SK-N-SH (cell line): ENCODE measurements at regions not wholly inside any gene's neighbourhood (a gene's known extent, or its start where the extent isn't known, plus 50 kb on each side); places are given as distances from the start of the nearest gene placed in this dataset.

Source experiments
- CTCF ChIA-PET: fragments of 300-600, 350-600 bp; formaldehyde crosslinking; extraction: SDS; loops from one replicate; lab custom pipeline; 2021; lab: Yijun Ruan, JAX
- POLR2A ChIA-PET: fragments of 350-600 bp; sonication (Branson Sonifier 250); formaldehyde crosslinking; extraction: SDS; loops from one replicate; lab custom pipeline; 2020; ENCODE audit warnings: antibody characterized with exemption, inconsistent platforms; lab: Yijun Ruan, JAX
- DNase-seq: peaks from one replicate; pipeline ENCODE4 v3.0.0; 2012
- H2AFZ ChIP-seq: fragments of 200-600 bp; sonication (generic); 2 replicates; pipeline ENCODE4 v1.8.1; 2016; ENCODE audit warnings: antibody characterized with exemption, mild to moderate bottlenecking, low read depth
- H3F3A ChIP-seq: fragments of 200-600 bp; sonication (generic); replicated peaks from 2 replicates; pipeline ENCODE3; 2016; ENCODE audit warnings: antibody characterized with exemption, mild to moderate bottlenecking; ENCODE audit not compliant: insufficient read depth
- H3K27ac ChIP-seq, 2 experiments: fragments of 200-500 bp in 1 of 2; fragments of 200-600 bp in 1 of 2; sonication (Bioruptor generic) in 1 of 2; sonication (generic), shearing (Covaris generic) in 1 of 2; 2 replicates each; pipeline versions ENCODE4 v1.5.1 to v1.6.1; 2014 to 2016; ENCODE audit warnings: low read depth in 2 of 2, inconsistent platforms in 1 of 2, low read length in 1 of 2, mild to moderate bottlenecking in 1 of 2, mixed read lengths in 1 of 2
- H3K27me3 ChIP-seq: fragments of 200-600 bp; sonication (generic), shearing (Covaris generic); 2 replicates; pipeline ENCODE4 v1.6.1; 2016; ENCODE audit warnings: mixed run types; ENCODE audit not compliant: insufficient read depth
- H3K36me3 ChIP-seq, 2 experiments: fragments of 200-500 bp in 1 of 2; fragments of 200-600 bp in 1 of 2; sonication (Bioruptor generic) in 1 of 2; sonication (generic) in 1 of 2; replicated peaks in 1 of 2; 2 replicates each; pipeline versions ENCODE3 to v1.5.1; 2014 to 2016; ENCODE audit warnings: low read length in 1 of 2, mild to moderate bottlenecking in 1 of 2; ENCODE audit not compliant: insufficient read depth in 2 of 2, control insufficient read depth in 1 of 2
- H3K4me1 ChIP-seq, 2 experiments: fragments of 200-500 bp in 1 of 2; fragments of 200-600 bp in 1 of 2; sonication (Bioruptor generic) in 1 of 2; sonication (generic), shearing (Covaris generic) in 1 of 2; 2 replicates each; pipeline versions ENCODE4 v1.5.1 to v1.6.1; 2014 to 2016; ENCODE audit warnings: low read depth in 1 of 2, low read length in 1 of 2, mixed run types in 1 of 2; ENCODE audit not compliant: insufficient read depth in 2 of 2, control insufficient read depth in 1 of 2
- H3K4me2 ChIP-seq: fragments of 200-600 bp; sonication (generic), shearing (Covaris generic); 2 replicates; pipeline ENCODE4 v1.6.1; 2017; ENCODE audit warnings: mixed run types
- H3K4me3 ChIP-seq, 2 experiments: fragments of 200-500 bp in 1 of 2; fragments of 200-600 bp in 1 of 2; sonication (Bioruptor generic) in 1 of 2; sonication (generic), shearing (Covaris generic) in 1 of 2; 2 replicates each; pipeline versions ENCODE4 v1.5.1 to v1.8.1; 2014 to 2016; ENCODE audit warnings: low read depth in 2 of 2, inconsistent platforms in 1 of 2, low read length in 1 of 2, mild to moderate bottlenecking in 1 of 2, mixed read lengths in 1 of 2, moderate library complexity in 1 of 2
- H3K79me2 ChIP-seq: fragments of 200-600 bp; sonication (generic); 2 replicates; pipeline ENCODE4 v1.8.1; 2017; ENCODE audit warnings: mild to moderate bottlenecking; ENCODE audit not compliant: insufficient read depth
- H3K9ac ChIP-seq: fragments of 200-600 bp; sonication (generic); 2 replicates; pipeline ENCODE4 v1.6.1; 2017; ENCODE audit warnings: mixed run types
- H3K9me2 ChIP-seq: fragments of 200-600 bp; sonication (generic); 2 replicates; pipeline ENCODE4 v1.6.1; 2017; ENCODE audit warnings: mixed run types
- H3K9me3 ChIP-seq: fragments of 200-600 bp; sonication (generic); 2 replicates; pipeline ENCODE4 v1.6.1; 2017; ENCODE audit warnings: mixed run types, mild to moderate bottlenecking, moderate library complexity
- H4K20me1 ChIP-seq: fragments of 200-600 bp; sonication (generic); 2 replicates; pipeline ENCODE4 v1.6.1; 2017; ENCODE audit warnings: mild to moderate bottlenecking, mixed run types; ENCODE audit not compliant: insufficient read depth
- ELF1 ChIP-seq: IDR thresholded peaks from 2 replicates; pipeline ENCODE4 v1.4.0; 2012
- FOSL2 ChIP-seq: IDR thresholded peaks from 2 replicates; pipeline ENCODE4 v1.4.0; 2012; ENCODE audit warnings: low read depth, mild to moderate bottlenecking, moderate library complexity, borderline replicate concordance
- FOXJ3 ChIP-seq: sonication (generic); formaldehyde crosslinking; IDR thresholded peaks from 2 replicates; pipeline ENCODE4 v1.5.1; 2020; ENCODE audit warnings: mild to moderate bottlenecking, missing genetic modification reagents
- FOXM1 ChIP-seq: IDR thresholded peaks from 2 replicates; pipeline ENCODE4 v1.4.0; 2012; ENCODE audit warnings: low read depth, mild to moderate bottlenecking
- GABPA ChIP-seq: IDR thresholded peaks from 2 replicates; pipeline ENCODE4 v1.4.0; 2012; ENCODE audit warnings: low read depth, mild to moderate bottlenecking
- GATA2 ChIP-seq: sonication (generic); formaldehyde crosslinking; IDR thresholded peaks from 2 replicates; pipeline ENCODE4 v1.5.0; 2020; ENCODE audit warnings: mild to moderate bottlenecking, missing genetic modification reagents
- JUND ChIP-seq: IDR thresholded peaks from 2 replicates; pipeline ENCODE4 v1.4.0; 2012
- MEF2A ChIP-seq: IDR thresholded peaks from 2 replicates; pipeline ENCODE4 v1.4.0; 2012; ENCODE audit warnings: low read depth, borderline replicate concordance
- NFIC ChIP-seq: IDR thresholded peaks from 2 replicates; pipeline ENCODE4 v1.4.0; 2012; ENCODE audit warnings: borderline replicate concordance
- POLR2AphosphoS5 ChIP-seq: IDR thresholded peaks from 2 replicates; pipeline ENCODE4 v1.6.1; 2012; ENCODE audit warnings: low read depth, low read length
- RAD21 ChIP-seq: IDR thresholded peaks from 2 replicates; pipeline ENCODE4 v1.6.1; 2012; ENCODE audit warnings: mild to moderate bottlenecking, low read length
- SIN3A ChIP-seq: IDR thresholded peaks from 2 replicates; pipeline ENCODE4 v1.6.1; 2012; ENCODE audit warnings: low read depth, mild to moderate bottlenecking, low read length, moderate library complexity, borderline replicate concordance
- TAF1 ChIP-seq: IDR thresholded peaks from 2 replicates; pipeline ENCODE4 v1.6.1; 2012; ENCODE audit warnings: low read depth, mild to moderate bottlenecking, low read length, moderate library complexity, borderline replicate concordance
- WGBS: methylation state at CpG from one replicate; pipeline ENCODE4 v1.1.6; 2017; ENCODE audit warnings: low lambda C conversion rate; 5-methylcytosine and 5-hydroxymethylcytosine counted together
- TF ChIP-seq, protein P1 (sequence below): fragments of 150-350 bp; IDR thresholded peaks from 2 replicates; pipeline ENCODE4 v1.6.1; 2016; ENCODE audit warnings: mild to moderate bottlenecking, low read depth, low read length
- TF ChIP-seq, protein P2 (sequence below): IDR thresholded peaks from 2 replicates; pipeline ENCODE4 v1.4.0; 2012; ENCODE audit warnings: low read depth
- TF ChIP-seq, protein P3 (sequence below): IDR thresholded peaks from 2 replicates; pipeline ENCODE4 v1.6.1; 2012; ENCODE audit warnings: mild to moderate bottlenecking, low read depth, low read length, moderate library complexity
- TF ChIP-seq, protein P4 (sequence below): fragments of 200-600 bp; sonication (generic); IDR thresholded peaks from 2 replicates; pipeline ENCODE4 v1.6.1; 2017; ENCODE audit warnings: antibody characterized with exemption, mild to moderate bottlenecking, moderate library complexity
- TF ChIP-seq, protein P5 (sequence below): IDR thresholded peaks from 2 replicates; pipeline ENCODE4 v1.4.0; 2012; ENCODE audit warnings: low read depth, borderline replicate concordance

DNA sequence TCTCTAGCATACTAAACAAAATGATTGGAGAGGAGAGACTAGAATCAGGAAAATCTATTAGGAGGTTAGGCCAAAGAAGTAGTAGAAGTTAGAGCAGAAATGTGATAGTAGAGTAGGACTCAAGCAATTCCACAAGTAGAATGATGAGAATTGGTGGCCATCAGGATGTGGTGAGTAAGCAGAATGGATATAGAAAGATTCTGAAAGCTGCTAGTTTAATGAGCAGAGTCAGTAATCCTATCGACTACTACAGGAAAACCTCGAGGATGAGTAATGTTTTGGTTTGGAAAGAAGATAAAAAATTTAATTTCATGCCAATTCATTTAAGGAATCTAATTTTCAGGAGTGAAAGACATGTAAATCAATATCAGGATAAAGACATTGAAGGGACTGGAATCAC lies 648.3 kb upstream of the PHF14 start:
- H3F3A ChIP-seq: no peaks in the 10 kb centered on the region

DNA sequence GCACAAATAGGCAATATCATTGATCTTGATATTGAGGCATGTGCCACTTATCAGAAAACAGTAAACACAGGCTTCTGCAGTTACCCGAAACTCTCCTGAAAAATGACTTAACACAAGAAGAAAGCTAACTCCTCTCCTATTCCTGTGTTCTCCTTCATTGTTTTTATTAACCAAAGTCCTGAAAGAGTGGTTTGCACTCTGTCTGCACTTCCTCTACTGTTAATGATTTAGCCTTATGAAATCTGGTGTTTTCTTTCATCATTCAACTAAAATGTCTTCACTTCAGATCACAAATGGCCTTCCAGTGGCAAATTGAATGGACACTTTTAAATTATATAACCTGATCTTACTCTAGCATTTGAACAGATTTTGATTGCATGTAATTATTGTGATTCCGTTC lies 630.6 kb upstream of the PHF14 start:
- Histone ChIP-seq H3F3A (no peaks in the 10 kb centered on the region), H3K36me3 (no peaks in the 10 kb centered on the region), H3K27me3 (no peaks in the 10 kb centered on the region), H3K4me3 (no peak overlapping the region), H3K9me3 (0 out of 2 replicates have a peak, but pooled peaks cover 3% of the 10 kb centered on the region), H3K9ac (no peak overlapping the region), H3K79me2 (no peaks in the 10 kb centered on the region), H3K4me1 (no peaks in the 10 kb centered on the region), H4K20me1 (no peaks in the 10 kb centered on the region), H3K4me2 (no peak overlapping the region), H3K9me2 (no peaks in the 10 kb centered on the region), H2AFZ (no peak overlapping the region), H3K27ac (no peak overlapping the region)
- 29% methylated on average over 2 of the region's 2 CpGs for WGBS
- ChIA-PET CTCF (no interaction called here), POLR2A (no interaction called here)
- no peak for DNase-seq
- TF ChIP-seq, protein P1, sequence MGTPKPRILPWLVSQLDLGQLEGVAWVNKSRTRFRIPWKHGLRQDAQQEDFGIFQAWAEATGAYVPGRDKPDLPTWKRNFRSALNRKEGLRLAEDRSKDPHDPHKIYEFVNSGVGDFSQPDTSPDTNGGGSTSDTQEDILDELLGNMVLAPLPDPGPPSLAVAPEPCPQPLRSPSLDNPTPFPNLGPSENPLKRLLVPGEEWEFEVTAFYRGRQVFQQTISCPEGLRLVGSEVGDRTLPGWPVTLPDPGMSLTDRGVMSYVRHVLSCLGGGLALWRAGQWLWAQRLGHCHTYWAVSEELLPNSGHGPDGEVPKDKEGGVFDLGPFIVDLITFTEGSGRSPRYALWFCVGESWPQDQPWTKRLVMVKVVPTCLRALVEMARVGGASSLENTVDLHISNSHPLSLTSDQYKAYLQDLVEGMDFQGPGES: no peak
- no peak for TF ChIP-seq GATA2 (CRISPR knock-in tag)
- no peak for TF ChIP-seq POLR2AphosphoS5
- no peak for TF ChIP-seq TAF1
- no peak for TF ChIP-seq RAD21
- no peak for TF ChIP-seq ELF1
- TF ChIP-seq, protein P2, sequence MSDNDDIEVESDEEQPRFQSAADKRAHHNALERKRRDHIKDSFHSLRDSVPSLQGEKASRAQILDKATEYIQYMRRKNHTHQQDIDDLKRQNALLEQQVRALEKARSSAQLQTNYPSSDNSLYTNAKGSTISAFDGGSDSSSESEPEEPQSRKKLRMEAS: no peak
- TF ChIP-seq, protein P3, sequence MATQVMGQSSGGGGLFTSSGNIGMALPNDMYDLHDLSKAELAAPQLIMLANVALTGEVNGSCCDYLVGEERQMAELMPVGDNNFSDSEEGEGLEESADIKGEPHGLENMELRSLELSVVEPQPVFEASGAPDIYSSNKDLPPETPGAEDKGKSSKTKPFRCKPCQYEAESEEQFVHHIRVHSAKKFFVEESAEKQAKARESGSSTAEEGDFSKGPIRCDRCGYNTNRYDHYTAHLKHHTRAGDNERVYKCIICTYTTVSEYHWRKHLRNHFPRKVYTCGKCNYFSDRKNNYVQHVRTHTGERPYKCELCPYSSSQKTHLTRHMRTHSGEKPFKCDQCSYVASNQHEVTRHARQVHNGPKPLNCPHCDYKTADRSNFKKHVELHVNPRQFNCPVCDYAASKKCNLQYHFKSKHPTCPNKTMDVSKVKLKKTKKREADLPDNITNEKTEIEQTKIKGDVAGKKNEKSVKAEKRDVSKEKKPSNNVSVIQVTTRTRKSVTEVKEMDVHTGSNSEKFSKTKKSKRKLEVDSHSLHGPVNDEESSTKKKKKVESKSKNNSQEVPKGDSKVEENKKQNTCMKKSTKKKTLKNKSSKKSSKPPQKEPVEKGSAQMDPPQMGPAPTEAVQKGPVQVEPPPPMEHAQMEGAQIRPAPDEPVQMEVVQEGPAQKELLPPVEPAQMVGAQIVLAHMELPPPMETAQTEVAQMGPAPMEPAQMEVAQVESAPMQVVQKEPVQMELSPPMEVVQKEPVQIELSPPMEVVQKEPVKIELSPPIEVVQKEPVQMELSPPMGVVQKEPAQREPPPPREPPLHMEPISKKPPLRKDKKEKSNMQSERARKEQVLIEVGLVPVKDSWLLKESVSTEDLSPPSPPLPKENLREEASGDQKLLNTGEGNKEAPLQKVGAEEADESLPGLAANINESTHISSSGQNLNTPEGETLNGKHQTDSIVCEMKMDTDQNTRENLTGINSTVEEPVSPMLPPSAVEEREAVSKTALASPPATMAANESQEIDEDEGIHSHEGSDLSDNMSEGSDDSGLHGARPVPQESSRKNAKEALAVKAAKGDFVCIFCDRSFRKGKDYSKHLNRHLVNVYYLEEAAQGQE: no peak
- TF ChIP-seq, protein P4, sequence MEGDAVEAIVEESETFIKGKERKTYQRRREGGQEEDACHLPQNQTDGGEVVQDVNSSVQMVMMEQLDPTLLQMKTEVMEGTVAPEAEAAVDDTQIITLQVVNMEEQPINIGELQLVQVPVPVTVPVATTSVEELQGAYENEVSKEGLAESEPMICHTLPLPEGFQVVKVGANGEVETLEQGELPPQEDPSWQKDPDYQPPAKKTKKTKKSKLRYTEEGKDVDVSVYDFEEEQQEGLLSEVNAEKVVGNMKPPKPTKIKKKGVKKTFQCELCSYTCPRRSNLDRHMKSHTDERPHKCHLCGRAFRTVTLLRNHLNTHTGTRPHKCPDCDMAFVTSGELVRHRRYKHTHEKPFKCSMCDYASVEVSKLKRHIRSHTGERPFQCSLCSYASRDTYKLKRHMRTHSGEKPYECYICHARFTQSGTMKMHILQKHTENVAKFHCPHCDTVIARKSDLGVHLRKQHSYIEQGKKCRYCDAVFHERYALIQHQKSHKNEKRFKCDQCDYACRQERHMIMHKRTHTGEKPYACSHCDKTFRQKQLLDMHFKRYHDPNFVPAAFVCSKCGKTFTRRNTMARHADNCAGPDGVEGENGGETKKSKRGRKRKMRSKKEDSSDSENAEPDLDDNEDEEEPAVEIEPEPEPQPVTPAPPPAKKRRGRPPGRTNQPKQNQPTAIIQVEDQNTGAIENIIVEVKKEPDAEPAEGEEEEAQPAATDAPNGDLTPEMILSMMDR: no peak
- TF ChIP-seq FOXM1: no peak
- no peak for TF ChIP-seq FOSL2
- TF ChIP-seq, protein P5, sequence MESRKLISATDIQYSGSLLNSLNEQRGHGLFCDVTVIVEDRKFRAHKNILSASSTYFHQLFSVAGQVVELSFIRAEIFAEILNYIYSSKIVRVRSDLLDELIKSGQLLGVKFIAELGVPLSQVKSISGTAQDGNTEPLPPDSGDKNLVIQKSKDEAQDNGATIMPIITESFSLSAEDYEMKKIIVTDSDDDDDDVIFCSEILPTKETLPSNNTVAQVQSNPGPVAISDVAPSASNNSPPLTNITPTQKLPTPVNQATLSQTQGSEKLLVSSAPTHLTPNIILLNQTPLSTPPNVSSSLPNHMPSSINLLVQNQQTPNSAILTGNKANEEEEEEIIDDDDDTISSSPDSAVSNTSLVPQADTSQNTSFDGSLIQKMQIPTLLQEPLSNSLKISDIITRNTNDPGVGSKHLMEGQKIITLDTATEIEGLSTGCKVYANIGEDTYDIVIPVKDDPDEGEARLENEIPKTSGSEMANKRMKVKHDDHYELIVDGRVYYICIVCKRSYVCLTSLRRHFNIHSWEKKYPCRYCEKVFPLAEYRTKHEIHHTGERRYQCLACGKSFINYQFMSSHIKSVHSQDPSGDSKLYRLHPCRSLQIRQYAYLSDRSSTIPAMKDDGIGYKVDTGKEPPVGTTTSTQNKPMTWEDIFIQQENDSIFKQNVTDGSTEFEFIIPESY: no peak
- TF ChIP-seq NFIC: no peak
- TF ChIP-seq GABPA: no peak

More for the DNA sequence above, 648.3 kb upstream of the PHF14 start:
- CTCF ChIA-PET: no interaction called here
- H3K4me2 ChIP-seq: no peak overlapping the region
- POLR2A ChIA-PET: no interaction called here
- H3K4me3 ChIP-seq: no peak overlapping the region
- H3K27ac ChIP-seq: no peak overlapping the region
- TF ChIP-seq, protein P1: no peak
- no peak for TF ChIP-seq GATA2 (CRISPR knock-in tag)
- TF ChIP-seq SIN3A: no peak
- TF ChIP-seq JUND: no peak
- TF ChIP-seq POLR2AphosphoS5: no peak
- TF ChIP-seq TAF1: no peak
- no peak for TF ChIP-seq MEF2A
- TF ChIP-seq RAD21: no peak
- no peak for TF ChIP-seq FOXJ3
- DNase-seq: no peak
- no peaks in the 10 kb centered on the region for H3K4me1 ChIP-seq
- no peaks in the 10 kb centered on the region for H4K20me1 ChIP-seq
- H2AFZ ChIP-seq: no peak overlapping the region
- no peaks in the 10 kb centered on the region for H3K9me2 ChIP-seq
- H3K9ac ChIP-seq: no peak overlapping the region
- no peaks in the 10 kb centered on the region for H3K36me3 ChIP-seq
- H3K27me3 ChIP-seq: no peaks in the 10 kb centered on the region
- WGBS: 2% methylated on average over 2 of the region's 2 CpGs
- H3K79me2 ChIP-seq: no peaks in the 10 kb centered on the region
- H3K9me3 ChIP-seq: no peaks in the 10 kb centered on the region; the same call in 1 of the 2 replicates
